ENCODE measurements at regions not wholly inside any gene's neighbourhood (a gene's known extent, or its start where the extent isn't known, plus 50 kb on each side); places are given as distances from the start of the nearest gene placed in this dataset.

- H3K4me3 Mint-ChIP-seq (ENCODE audit: unreplicated experiment) = no peak overlapping the region
- Histone ChIP-seq H3K27me3 (replicated peaks; ENCODE audit: control insufficient read depth, insufficient read depth, low read length) (no peaks in the 10 kb centered on the region), H3K4me1 (no peaks in the 10 kb centered on the region), H3K4me3 (ENCODE audit: low read depth, low read length) (no peak overlapping the region), H3K9me3 (no peaks in the 10 kb centered on the region), H3K36me3 (ENCODE audit: control insufficient read depth, insufficient read depth, low read length) (no peaks in the 10 kb centered on the region)
- H3K36me3 Mint-ChIP-seq (ENCODE audit: insufficient read depth, unreplicated experiment) = no peaks in the 10 kb centered on the region
- POLR2A ChIA-PET = no interaction called here
- no peaks in the 10 kb centered on the region for H3K4me1 Mint-ChIP-seq (ENCODE audit: low read depth, unreplicated experiment)
- CTCF ChIA-PET = no interaction called here
- H3K27ac Mint-ChIP-seq (ENCODE audit: unreplicated experiment) = no peak overlapping the region
- intact Hi-C loops (cut with micrococcal nuclease; ENCODE audit: unreplicated experiment) = no loop called here
- TF ChIP-seq CTCF (IDR thresholded peaks at IDR 0.05; ENCODE audit: insufficient read depth in 1 of 2, low read depth in 1 of 2, low read length in 1 of 2, severe bottlenecking in 1 of 2, unreplicated experiment in 1 of 2) = no peak
- no peaks in the 10 kb centered on the region for H3K9me3 Mint-ChIP-seq (ENCODE audit: unreplicated experiment)
- no peak for DNase-seq
- no peaks in the 10 kb centered on the region for H3K27me3 Mint-ChIP-seq (ENCODE audit: insufficient read depth, unreplicated experiment)
- BruUV-seq (replicated peaks) = no TSS peak
These were observed 646.9 kb downstream of the STPG2 start for GRCh38 chr4:97496298-97496873.

GRCh38 chr4:97498875-97499274 lies 644.4 kb downstream of the STPG2 start:
- H3K4me3 Mint-ChIP-seq (ENCODE audit: unreplicated experiment) = no peak overlapping the region
- Histone ChIP-seq H3K36me3 (ENCODE audit: control insufficient read depth, insufficient read depth, low read length) (no peaks in the 10 kb centered on the region), H3K9me3 (no peaks in the 10 kb centered on the region), H3K27me3 (replicated peaks; ENCODE audit: control insufficient read depth, insufficient read depth, low read length) (no peaks in the 10 kb centered on the region), H3K4me3 (ENCODE audit: low read depth, low read length) (no peak overlapping the region), H3K4me1 (no peaks in the 10 kb centered on the region)
- no peak for TF ChIP-seq CTCF (IDR thresholded peaks at IDR 0.05; ENCODE audit: insufficient read depth in 1 of 2, low read depth in 1 of 2, low read length in 1 of 2, severe bottlenecking in 1 of 2, unreplicated experiment in 1 of 2)
- H3K27me3 Mint-ChIP-seq (ENCODE audit: insufficient read depth, unreplicated experiment) = no peaks in the 10 kb centered on the region
- H3K4me1 Mint-ChIP-seq (ENCODE audit: low read depth, unreplicated experiment) = no peaks in the 10 kb centered on the region
- no peak for DNase-seq
- intact Hi-C loops (cut with micrococcal nuclease; ENCODE audit: unreplicated experiment) = no loop called here
- H3K36me3 Mint-ChIP-seq (ENCODE audit: insufficient read depth, unreplicated experiment) = no peaks in the 10 kb centered on the region
- no peak overlapping the region for H3K27ac Mint-ChIP-seq (ENCODE audit: unreplicated experiment)
- H3K9me3 Mint-ChIP-seq (ENCODE audit: unreplicated experiment) = no peaks in the 10 kb centered on the region
- ChIA-PET CTCF (no interaction called here), POLR2A (no interaction called here)
- no TSS peak for BruUV-seq (replicated peaks)

- H3K4me3 Mint-ChIP-seq (ENCODE audit: unreplicated experiment) = no peak overlapping the region
- no TSS peak for BruUV-seq (replicated peaks)
- no peak for DNase-seq
- Histone ChIP-seq H3K36me3 (ENCODE audit: control insufficient read depth, insufficient read depth, low read length) (no peaks in the 10 kb centered on the region), H3K9me3 (no peaks in the 10 kb centered on the region), H3K4me3 (ENCODE audit: low read depth, low read length) (no peak overlapping the region), H3K4me1 (peaks cover 4% of the 10 kb centered on the region; the same call in 1 of the 2 replicates), H3K27me3 (replicated peaks; ENCODE audit: control insufficient read depth, insufficient read depth, low read length) (no peaks in the 10 kb centered on the region)
- POLR2A ChIA-PET = no interaction called here
- H3K4me1 Mint-ChIP-seq (ENCODE audit: low read depth, unreplicated experiment) = no peaks in the 10 kb centered on the region
- CTCF ChIA-PET = no interaction called here
- no peak overlapping the region for H3K27ac Mint-ChIP-seq (ENCODE audit: unreplicated experiment)
- TF ChIP-seq CTCF (IDR thresholded peaks at IDR 0.05; ENCODE audit: insufficient read depth in 1 of 2, low read depth in 1 of 2, low read length in 1 of 2, severe bottlenecking in 1 of 2, unreplicated experiment in 1 of 2) = no peak
- H3K36me3 Mint-ChIP-seq (ENCODE audit: insufficient read depth, unreplicated experiment) = no peaks in the 10 kb centered on the region
- no peaks in the 10 kb centered on the region for H3K9me3 Mint-ChIP-seq (ENCODE audit: unreplicated experiment)
- intact Hi-C loops (cut with micrococcal nuclease; ENCODE audit: unreplicated experiment) = no loop called here
- no peaks in the 10 kb centered on the region for H3K27me3 Mint-ChIP-seq (ENCODE audit: insufficient read depth, unreplicated experiment)
These were observed 642.9 kb downstream of the STPG2 start for GRCh38 chr4:97500423-97500822.
